HepG2 (cell line): ENCODE measurements at regions not wholly inside any gene's neighbourhood (a gene's known extent, or its start where the extent isn't known, plus 50 kb on each side); places are given as distances from the start of the nearest gene placed in this dataset.
A peak's percentile ranks its signal among the peaks of the same experiment; 100 is the strongest.

Experiments used
- ATAC-seq: fragments of 200-7000 bp; cut with Tn5 transposase; 3 replicates; pipeline ENCODE4 v1.9.1; 2020; ENCODE audit warnings: mild to moderate bottlenecking, moderate library complexity
- BruUV-seq: library from RNA; stranded (reverse); fragments of 400-500 nt; replicated peaks from 2 replicates; lab custom pipeline; 2021; lab: Mats Ljungman, UMichigan
- CTCF ChIA-PET: fragments of 300-600 bp; formaldehyde crosslinking; extraction: SDS; loops from one replicate; lab custom pipeline; 2021; ENCODE audit warnings: low total read pairs, inconsistent platforms, low intra/inter-chr PET ratio; lab: Yijun Ruan, JAX
- POLR2A ChIA-PET: fragments of 350-600 bp; sonication (Branson Sonifier 250); formaldehyde crosslinking; loops from one replicate; lab custom pipeline; 2020; ENCODE audit warnings: antibody characterized with exemption, inconsistent platforms; lab: Yijun Ruan, JAX
- DNase-seq: peaks from one replicate; pipeline ENCODE4 v3.0.0-alpha.2; 2015; ENCODE audit warnings: low spot score
- FAIRE-seq: peaks from 3 replicates; lab custom pipeline; 2011; peaks lifted over from hg19 to GRCh38; lab: Jason Lieb, UNC
- H2AFZ ChIP-seq: one replicate; pipeline ENCODE4 v1.6.1; 2011; ENCODE audit warnings: low read length, inconsistent platforms
- H3K27ac ChIP-seq: fragments of 300-600 bp; 3 replicates; pipeline ENCODE4 v1.8.0; 2011; ENCODE audit warnings: mixed run types, mild to moderate bottlenecking, mixed read lengths, low read length, inconsistent platforms; ENCODE audit not compliant: insufficient read depth; ENCODE audit errors: extremely low read length
- H3K27me3 ChIP-seq, 2 experiments: fragments of 200-600 bp in 1 of 2; 2 replicates in 1 of 2; 3 replicates in 1 of 2; pipeline versions ENCODE4 v1.6.0 to v1.8.0; 2011; ENCODE audit warnings: low read length in 2 of 2, mild to moderate bottlenecking in 2 of 2, moderate library complexity in 2 of 2, inconsistent platforms in 1 of 2; ENCODE audit not compliant: insufficient read depth in 2 of 2, control insufficient read depth in 1 of 2
- H3K36me3 ChIP-seq, 2 experiments: fragments of 200-600 bp in 1 of 2; replicated peaks in 1 of 2; 2 replicates in 1 of 2; 3 replicates in 1 of 2; pipeline versions ENCODE4 v1.5.1 to v1.8.0; 2011; ENCODE audit warnings: low read length in 2 of 2, inconsistent platforms in 1 of 2; ENCODE audit not compliant: insufficient read depth in 2 of 2, control insufficient read depth in 1 of 2
- H3K4me1 ChIP-seq: 2 replicates; pipeline ENCODE4 v1.5.1; 2012; ENCODE audit warnings: low read length, inconsistent platforms; ENCODE audit not compliant: insufficient read depth
- H3K4me2 ChIP-seq: 2 replicates; pipeline ENCODE4 v1.6.0; 2011; ENCODE audit warnings: low read depth, low read length, inconsistent platforms
- H3K4me3 ChIP-seq, 3 experiments: fragments of 200-600 bp in 1 of 3; sonication (generic), shearing (Covaris generic) in 1 of 3; replicated peaks in 1 of 3; 2 replicates each; pipeline ENCODE4 v1.5.1; 2011 to 2016; ENCODE audit warnings: low read length in 3 of 3, inconsistent platforms in 2 of 3, low read depth in 2 of 3, mild to moderate bottlenecking in 2 of 3, control low read depth in 1 of 3, mixed read lengths in 1 of 3; ENCODE audit not compliant: insufficient read depth in 1 of 3
- H3K79me2 ChIP-seq: one replicate; pipeline ENCODE4 v1.6.1; 2011; ENCODE audit warnings: low read length, inconsistent platforms; ENCODE audit not compliant: insufficient read depth
- H3K9ac ChIP-seq: 2 replicates; pipeline ENCODE4 v1.6.0; 2011; ENCODE audit warnings: mild to moderate bottlenecking, low read depth, low read length, inconsistent platforms; ENCODE audit not compliant: insufficient read depth
- H3K9me3 ChIP-seq: 2 replicates; pipeline ENCODE4 v1.5.1; 2012; ENCODE audit warnings: mild to moderate bottlenecking, low read length
- H4K20me1 ChIP-seq: 2 replicates; pipeline ENCODE4 v1.6.0; 2011; ENCODE audit warnings: inconsistent platforms, mild to moderate bottlenecking, low read length, moderate library complexity; ENCODE audit not compliant: insufficient read depth
- ARHGAP35 ChIP-seq: sonication (generic); formaldehyde crosslinking; IDR thresholded peaks from 2 replicates; pipeline ENCODE4 v1.9.0; 2022; ENCODE audit warnings: mild to moderate bottlenecking, inconsistent platforms, moderate library complexity, missing genetic modification reagents, borderline replicate concordance
- CBFB ChIP-seq: sonication (generic); formaldehyde crosslinking; IDR thresholded peaks from 2 replicates; pipeline ENCODE4 v1.4.0; 2020; ENCODE audit warnings: missing genetic modification reagents
- FOSL1 ChIP-seq: sonication (generic); formaldehyde crosslinking; IDR thresholded peaks from 2 replicates; pipeline ENCODE4 v1.9.0; 2021; ENCODE audit warnings: missing genetic modification reagents, borderline replicate concordance
- GABPB1 ChIP-seq: IDR thresholded peaks from 2 replicates; pipeline ENCODE4 v1.6.1; 2016; ENCODE audit warnings: mild to moderate bottlenecking, missing genetic modification reagents, moderate library complexity, missing compliant biosample characterization
- PCBP1 ChIP-seq: fragments of 200-400 bp; formaldehyde crosslinking; IDR thresholded peaks from 2 replicates; pipeline ENCODE4 v1.6.1; 2017; ENCODE audit warnings: mild to moderate bottlenecking, low read depth, low read length, borderline replicate concordance
- SNAI1 ChIP-seq: sonication (generic); formaldehyde crosslinking; IDR thresholded peaks from 2 replicates; pipeline ENCODE4 v1.5.0; 2020; ENCODE audit warnings: mild to moderate bottlenecking, missing genetic modification reagents, borderline replicate concordance
- THYN1 ChIP-seq: sonication (generic); formaldehyde crosslinking; IDR thresholded peaks from 2 replicates; pipeline ENCODE4 v1.8.1; 2023; ENCODE audit warnings: low read depth, mild to moderate bottlenecking, moderate library complexity, missing genetic modification reagents, borderline replicate concordance
- ZNF251 ChIP-seq: sonication (generic); formaldehyde crosslinking; IDR thresholded peaks from 2 replicates; pipeline ENCODE4 v1.9.0; 2021; ENCODE audit warnings: mild to moderate bottlenecking, missing genetic modification reagents
- ZNF761 ChIP-seq: sonication (generic); formaldehyde crosslinking; conservative IDR thresholded peaks from 2 replicates; pipeline ENCODE4 v1.4.0; 2020; ENCODE audit warnings: mild to moderate bottlenecking, missing genetic modification reagents
- ZSCAN12 ChIP-seq: sonication (generic); formaldehyde crosslinking; IDR thresholded peaks from 2 replicates; pipeline ENCODE4 v1.9.0; 2021; ENCODE audit warnings: mild to moderate bottlenecking, missing genetic modification reagents
- WGBS: methylation state at CpG from one replicate; pipeline ENCODE4 v1.1.6; 2017; ENCODE audit warnings: low lambda C conversion rate; 5-methylcytosine and 5-hydroxymethylcytosine counted together
- in situ Hi-C: cut with HindIII; loops from 2 replicates; pipeline ENCODE4 v1.10.0; 2017; ENCODE audit warnings: low pct_unique_long_range_greater_than_20kb; ENCODE audit not compliant: extremely low pct_ligation_motif_present
- intact Hi-C: fragments of 100-400 bp; cut with micrococcal nuclease; formaldehyde crosslinking; loops from one replicate; pipeline ENCODE4 v1.10.0; 2022; ENCODE audit not compliant: unreplicated experiment
- TF ChIP-seq, protein P1 (sequence below): sonication (generic); formaldehyde crosslinking; IDR thresholded peaks from 2 replicates; pipeline ENCODE4 v1.5.1; 2020; ENCODE audit warnings: mild to moderate bottlenecking, missing genetic modification reagents, moderate library complexity
- TF ChIP-seq, protein P2 (sequence below): sonication (generic); formaldehyde crosslinking; IDR thresholded peaks from 2 replicates; pipeline ENCODE4 v1.4.0; 2020; ENCODE audit warnings: mild to moderate bottlenecking, missing genetic modification reagents
- TF ChIP-seq, protein P3 (sequence below): sonication (generic); formaldehyde crosslinking; IDR thresholded peaks from 2 replicates; pipeline ENCODE4 v1.4.0; 2020; ENCODE audit warnings: mild to moderate bottlenecking, missing genetic modification reagents

DNA sequence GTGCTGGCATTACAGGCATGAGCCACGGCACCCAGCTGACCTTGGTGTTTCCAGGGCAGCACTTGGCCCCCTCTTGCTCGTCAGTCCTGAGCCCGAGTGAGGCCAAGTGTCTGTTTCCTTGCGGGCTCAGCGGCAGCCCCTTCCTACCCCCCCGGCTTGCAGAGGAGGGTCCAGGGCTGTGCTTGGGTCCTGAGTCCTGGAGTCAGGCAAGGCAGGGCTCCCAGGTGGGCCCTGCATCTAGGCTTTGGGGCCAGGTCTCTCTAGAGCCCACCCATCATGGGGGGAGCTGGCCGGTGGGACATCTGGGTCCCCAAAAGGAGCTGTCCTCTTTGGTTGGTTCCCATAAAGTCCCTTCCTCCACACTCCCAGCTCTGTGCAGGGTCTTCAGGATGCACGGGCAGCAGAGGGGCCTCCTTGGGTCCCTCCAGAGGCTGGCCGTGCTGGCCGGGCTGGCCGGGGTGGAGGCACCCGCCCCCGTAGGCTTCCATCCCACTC lies 63.7 kb upstream of the HPCAL1 start (continued):
- TF ChIP-seq, protein P1, sequence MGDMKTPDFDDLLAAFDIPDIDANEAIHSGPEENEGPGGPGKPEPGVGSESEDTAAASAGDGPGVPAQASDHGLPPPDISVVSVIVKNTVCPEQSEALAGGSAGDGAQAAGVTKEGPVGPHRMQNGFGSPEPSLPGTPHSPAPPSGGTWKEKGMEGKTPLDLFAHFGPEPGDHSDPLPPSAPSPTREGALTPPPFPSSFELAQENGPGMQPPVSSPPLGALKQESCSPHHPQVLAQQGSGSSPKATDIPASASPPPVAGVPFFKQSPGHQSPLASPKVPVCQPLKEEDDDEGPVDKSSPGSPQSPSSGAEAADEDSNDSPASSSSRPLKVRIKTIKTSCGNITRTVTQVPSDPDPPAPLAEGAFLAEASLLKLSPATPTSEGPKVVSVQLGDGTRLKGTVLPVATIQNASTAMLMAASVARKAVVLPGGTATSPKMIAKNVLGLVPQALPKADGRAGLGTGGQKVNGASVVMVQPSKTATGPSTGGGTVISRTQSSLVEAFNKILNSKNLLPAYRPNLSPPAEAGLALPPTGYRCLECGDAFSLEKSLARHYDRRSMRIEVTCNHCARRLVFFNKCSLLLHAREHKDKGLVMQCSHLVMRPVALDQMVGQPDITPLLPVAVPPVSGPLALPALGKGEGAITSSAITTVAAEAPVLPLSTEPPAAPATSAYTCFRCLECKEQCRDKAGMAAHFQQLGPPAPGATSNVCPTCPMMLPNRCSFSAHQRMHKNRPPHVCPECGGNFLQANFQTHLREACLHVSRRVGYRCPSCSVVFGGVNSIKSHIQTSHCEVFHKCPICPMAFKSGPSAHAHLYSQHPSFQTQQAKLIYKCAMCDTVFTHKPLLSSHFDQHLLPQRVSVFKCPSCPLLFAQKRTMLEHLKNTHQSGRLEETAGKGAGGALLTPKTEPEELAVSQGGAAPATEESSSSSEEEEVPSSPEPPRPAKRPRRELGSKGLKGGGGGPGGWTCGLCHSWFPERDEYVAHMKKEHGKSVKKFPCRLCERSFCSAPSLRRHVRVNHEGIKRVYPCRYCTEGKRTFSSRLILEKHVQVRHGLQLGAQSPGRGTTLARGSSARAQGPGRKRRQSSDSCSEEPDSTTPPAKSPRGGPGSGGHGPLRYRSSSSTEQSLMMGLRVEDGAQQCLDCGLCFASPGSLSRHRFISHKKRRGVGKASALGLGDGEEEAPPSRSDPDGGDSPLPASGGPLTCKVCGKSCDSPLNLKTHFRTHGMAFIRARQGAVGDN (CRISPR knock-in tag) = peak; percentile 7; the same call in 1 of the 2 replicates
- no peak for TF ChIP-seq THYN1
- TF ChIP-seq, all 625 proteins: peak for 2

DNA sequence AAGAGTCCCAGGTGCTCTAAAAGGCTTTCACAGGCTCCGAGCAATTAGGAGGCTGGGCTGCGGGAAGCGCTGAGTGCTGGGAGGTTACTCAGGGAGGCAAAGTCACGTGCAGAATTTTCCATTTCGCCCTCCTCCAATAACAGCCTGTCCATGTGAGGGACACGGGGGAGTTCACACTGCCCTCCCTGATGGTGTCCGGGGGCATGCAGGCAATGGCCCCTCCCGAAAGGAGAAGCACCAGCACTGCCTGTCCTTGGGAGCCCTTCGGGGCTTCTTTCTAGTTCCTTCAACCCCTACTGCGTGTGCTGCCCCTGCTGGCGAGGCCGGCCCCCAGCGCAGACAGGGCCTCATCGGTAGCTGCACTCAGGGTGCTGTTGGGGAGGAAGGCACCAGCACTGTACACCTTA lies 63.1 kb upstream of the HPCAL1 start:
- in situ Hi-C loops (no loop called here), intact Hi-C loops (no loop called here)
- Histone ChIP-seq H3K4me1 (0 out of 2 replicates have a peak, but pooled peaks cover 5% of the 10 kb centered on the region), H3K27me3 (peaks cover 27 to 93% of the 10 kb centered on the region in 2 experiments), H3K4me2 (peak overlapping the region; percentile 19; the same call in 1 of the 2 replicates), H3K36me3 (no peaks in the 10 kb centered on the region), H2AFZ (no peak overlapping the region), H3K9ac (no peak overlapping the region), H3K27ac (no peak overlapping the region), H3K4me3 (peak overlapping the region in 1 of 3 experiments; percentile 17; a peak in 1 of 6 replicates), H4K20me1 (no peaks in the 10 kb centered on the region), H3K9me3 (no peaks in the 10 kb centered on the region), H3K79me2 (no peaks in the 10 kb centered on the region)
- no peak for FAIRE-seq
- BruUV-seq = no TSS peak
- POLR2A ChIA-PET = interaction anchor here (0.6 to 0.9 kb wide), 2 partner anchors 61 to 193 kb away, joined by 3 read pairs; no protein-coding TSS in a partner anchor
- DNase-seq = no peak
- peak; percentile 86 for ATAC-seq
- CTCF ChIA-PET = no interaction called here
- WGBS = 22% methylated on average over 12 of the region's 14 CpGs
- TF ChIP-seq ARHGAP35 (CRISPR knock-in tag) = no peak
- TF ChIP-seq GABPB1 (CRISPR knock-in tag) = no peak
- TF ChIP-seq, protein P2, sequence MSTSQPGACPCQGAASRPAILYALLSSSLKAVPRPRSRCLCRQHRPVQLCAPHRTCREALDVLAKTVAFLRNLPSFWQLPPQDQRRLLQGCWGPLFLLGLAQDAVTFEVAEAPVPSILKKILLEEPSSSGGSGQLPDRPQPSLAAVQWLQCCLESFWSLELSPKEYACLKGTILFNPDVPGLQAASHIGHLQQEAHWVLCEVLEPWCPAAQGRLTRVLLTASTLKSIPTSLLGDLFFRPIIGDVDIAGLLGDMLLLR (CRISPR knock-in tag) = no peak
- TF ChIP-seq ZSCAN12 (CRISPR knock-in tag) = no peak
- 0 out of 2 replicates have a peak, but pooled peaks have one; percentile 2 for TF ChIP-seq PCBP1
- TF ChIP-seq, protein P3, sequence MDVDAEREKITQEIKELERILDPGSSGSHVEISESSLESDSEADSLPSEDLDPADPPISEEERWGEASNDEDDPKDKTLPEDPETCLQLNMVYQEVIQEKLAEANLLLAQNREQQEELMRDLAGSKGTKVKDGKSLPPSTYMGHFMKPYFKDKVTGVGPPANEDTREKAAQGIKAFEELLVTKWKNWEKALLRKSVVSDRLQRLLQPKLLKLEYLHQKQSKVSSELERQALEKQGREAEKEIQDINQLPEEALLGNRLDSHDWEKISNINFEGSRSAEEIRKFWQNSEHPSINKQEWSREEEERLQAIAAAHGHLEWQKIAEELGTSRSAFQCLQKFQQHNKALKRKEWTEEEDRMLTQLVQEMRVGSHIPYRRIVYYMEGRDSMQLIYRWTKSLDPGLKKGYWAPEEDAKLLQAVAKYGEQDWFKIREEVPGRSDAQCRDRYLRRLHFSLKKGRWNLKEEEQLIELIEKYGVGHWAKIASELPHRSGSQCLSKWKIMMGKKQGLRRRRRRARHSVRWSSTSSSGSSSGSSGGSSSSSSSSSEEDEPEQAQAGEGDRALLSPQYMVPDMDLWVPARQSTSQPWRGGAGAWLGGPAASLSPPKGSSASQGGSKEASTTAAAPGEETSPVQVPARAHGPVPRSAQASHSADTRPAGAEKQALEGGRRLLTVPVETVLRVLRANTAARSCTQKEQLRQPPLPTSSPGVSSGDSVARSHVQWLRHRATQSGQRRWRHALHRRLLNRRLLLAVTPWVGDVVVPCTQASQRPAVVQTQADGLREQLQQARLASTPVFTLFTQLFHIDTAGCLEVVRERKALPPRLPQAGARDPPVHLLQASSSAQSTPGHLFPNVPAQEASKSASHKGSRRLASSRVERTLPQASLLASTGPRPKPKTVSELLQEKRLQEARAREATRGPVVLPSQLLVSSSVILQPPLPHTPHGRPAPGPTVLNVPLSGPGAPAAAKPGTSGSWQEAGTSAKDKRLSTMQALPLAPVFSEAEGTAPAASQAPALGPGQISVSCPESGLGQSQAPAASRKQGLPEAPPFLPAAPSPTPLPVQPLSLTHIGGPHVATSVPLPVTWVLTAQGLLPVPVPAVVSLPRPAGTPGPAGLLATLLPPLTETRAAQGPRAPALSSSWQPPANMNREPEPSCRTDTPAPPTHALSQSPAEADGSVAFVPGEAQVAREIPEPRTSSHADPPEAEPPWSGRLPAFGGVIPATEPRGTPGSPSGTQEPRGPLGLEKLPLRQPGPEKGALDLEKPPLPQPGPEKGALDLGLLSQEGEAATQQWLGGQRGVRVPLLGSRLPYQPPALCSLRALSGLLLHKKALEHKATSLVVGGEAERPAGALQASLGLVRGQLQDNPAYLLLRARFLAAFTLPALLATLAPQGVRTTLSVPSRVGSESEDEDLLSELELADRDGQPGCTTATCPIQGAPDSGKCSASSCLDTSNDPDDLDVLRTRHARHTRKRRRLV (CRISPR knock-in tag) = no peak
- 0 out of 2 replicates have a peak, but pooled peaks have one; percentile 23 for TF ChIP-seq SNAI1 (CRISPR knock-in tag)
- no peak for TF ChIP-seq FOSL1 (CRISPR knock-in tag)
- TF ChIP-seq ZNF251 (CRISPR knock-in tag) = no peak
- no peak for TF ChIP-seq CBFB (CRISPR knock-in tag)
- TF ChIP-seq ZNF761 = no peak
